SHP77 (cell line): ENCODE measurements at regions not wholly inside any gene's neighbourhood (a gene's known extent, or its start where the extent isn't known, plus 50 kb on each side); places are given as distances from the start of the nearest gene placed in this dataset.

Experiments used
- DNase-seq, 2 experiments: peaks; one replicate each; lab custom pipeline; 2025; lab: John Stamatoyannopoulos, UW

GRCh38 chrX:25219480-25219879 lies 203.7 kb upstream of the ARX start:
- DNase-seq: no peak

GRCh38 chrX:25213611-25214010 lies 197.8 kb upstream of the ARX start:
- no peak for DNase-seq

GRCh38 chrX:25207803-25208475 lies 192.2 kb upstream of the ARX start:
- no peak for DNase-seq

GRCh38 chrX:25206778-25207177 lies 191.0 kb upstream of the ARX start:
- no peak for DNase-seq

- no peak for DNase-seq
These were observed 188.4 kb upstream of the ARX start for GRCh38 chrX:25204182-25204581.

- DNase-seq: no peak
These were observed 187.1 kb upstream of the ARX start for GRCh38 chrX:25202827-25203226.

GRCh38 chrX:25198891-25199290 lies 183.1 kb upstream of the ARX start:
- DNase-seq: no peak

- no peak for DNase-seq
These were observed 182.5 kb upstream of the ARX start for GRCh38 chrX:25198253-25198652.

GRCh38 chrX:25196221-25196620 lies 180.5 kb upstream of the ARX start:
- no peak for DNase-seq

- DNase-seq: no peak
These were observed 175.6 kb upstream of the ARX start for GRCh38 chrX:25191403-25191802.

GRCh38 chrX:25181775-25182174 lies 166.0 kb upstream of the ARX start:
- DNase-seq: no peak

- no peak for DNase-seq
These were observed 164.5 kb upstream of the ARX start for GRCh38 chrX:25180242-25180641.

- DNase-seq: no peak
These were observed 162.8 kb upstream of the ARX start for GRCh38 chrX:25178555-25178954.

GRCh38 chrX:25175743-25176142 lies 160.0 kb upstream of the ARX start:
- DNase-seq: no peak

- no peak for DNase-seq
These were observed 159.4 kb upstream of the ARX start for GRCh38 chrX:25175171-25175570.

- no peak for DNase-seq
These were observed 150.8 kb upstream of the ARX start for GRCh38 chrX:25166546-25166945.

- no peak for DNase-seq
These were observed 150.4 kb upstream of the ARX start for GRCh38 chrX:25166145-25166544.

GRCh38 chrX:25158635-25159034 lies 142.9 kb upstream of the ARX start:
- no peak for DNase-seq

GRCh38 chrX:25156832-25157231 lies 141.1 kb upstream of the ARX start:
- no peak for DNase-seq

- no peak for DNase-seq
These were observed 140.6 kb upstream of the ARX start for GRCh38 chrX:25156323-25156722.

- DNase-seq: no peak
These were observed 138.4 kb upstream of the ARX start for GRCh38 chrX:25154168-25154567.

GRCh38 chrX:25151749-25152148 lies 136.0 kb upstream of the ARX start:
- no peak for DNase-seq

GRCh38 chrX:25144043-25144940 lies 128.5 kb upstream of the ARX start:
- peak in 1 of 2 experiments; percentile 0 for DNase-seq
